B cell (primary cell): ENCODE measurements at regions not wholly inside any gene's neighbourhood (a gene's known extent, or its start where the extent isn't known, plus 50 kb on each side); places are given as distances from the start of the nearest gene placed in this dataset.

Source experiments
- ATAC-seq: fragments of 200-7000 bp; cut with Tn5 transposase; one replicate; pipeline ENCODE4 v1.10.0; 2021; ENCODE audit warnings: low read depth, mild to moderate bottlenecking, moderate number of reproducible peaks, moderate library complexity
- CTCF ChIA-PET: fragments of 350-600 bp; sonication (Branson Sonifier 250); formaldehyde crosslinking; loops from one replicate; lab custom pipeline; 2021; ENCODE audit warnings: antibody characterized with exemption, inconsistent platforms; lab: Charles Lee
- POLR2A ChIA-PET: fragments of 350-600 bp; sonication (Branson Sonifier 250); formaldehyde crosslinking; loops from one replicate; lab custom pipeline; 2021; ENCODE audit warnings: antibody characterized with exemption; lab: Charles Lee
- DNase-seq: peaks from one replicate; pipeline ENCODE4 v3.0.0; 2013
- H2AFZ ChIP-seq: 2 replicates; pipeline ENCODE4 v1.6.1; 2012; ENCODE audit warnings: mild to moderate bottlenecking, low read depth, low read length; ENCODE audit not compliant: insufficient read depth, poor library complexity, severe bottlenecking
- H3K27ac ChIP-seq, 2 donors: 1 replicate in 1 of 2; 2 replicates in 1 of 2; pipeline ENCODE4 v1.5.1; 2012 to 2013; ENCODE audit warnings: low read length in 2 of 2, mild to moderate bottlenecking in 2 of 2, moderate library complexity in 1 of 2
- H3K27me3 ChIP-seq, 4 experiments: fragments of 200-600 bp in 1 of 4; sonication (generic) in 1 of 4; replicated peaks in 1 of 4; 1 replicate in 2 of 4; 2 replicates in 2 of 4; pipeline versions ENCODE4 v1.6.1 to v1.7.0; 2013 to 2016; ENCODE audit warnings: low read length in 3 of 4, mild to moderate bottlenecking in 2 of 4, mixed read lengths in 1 of 4, moderate library complexity in 1 of 4; ENCODE audit not compliant: insufficient read depth in 4 of 4, control insufficient read depth in 3 of 4; ENCODE audit errors: control extremely low read depth in 1 of 4
- H3K36me3 ChIP-seq, 2 experiments: replicated peaks in 1 of 2; 1 replicate in 1 of 2; 2 replicates in 1 of 2; pipeline versions ENCODE4 v1.6.1 to v1.7.1; 2013; ENCODE audit warnings: low read length in 1 of 2; ENCODE audit not compliant: insufficient read depth in 2 of 2, control insufficient read depth in 1 of 2; ENCODE audit errors: control extremely low read depth in 1 of 2, extremely low read depth in 1 of 2
- H3K4me1 ChIP-seq, 2 donors: fragments of 200-600 bp in 1 of 2; sonication (generic) in 1 of 2; 1 replicate in 1 of 2; 2 replicates in 1 of 2; pipeline versions ENCODE4 v1.5.1 to v1.6.1; 2013 to 2017; ENCODE audit warnings: low read length in 2 of 2; ENCODE audit not compliant: control insufficient read depth in 2 of 2, insufficient read depth in 2 of 2
- H3K4me2 ChIP-seq: replicated peaks from 2 replicates; pipeline ENCODE3; 2012; ENCODE audit warnings: mild to moderate bottlenecking, low read depth, low read length; ENCODE audit not compliant: poor library complexity, severe bottlenecking
- H3K4me3 ChIP-seq, 5 experiments: fragments of 200-600 bp in 1 of 5; sonication (generic) in 1 of 5; 1 replicate in 3 of 5; 2 replicates in 2 of 5; pipeline versions ENCODE4 v1.5.1 to v1.7.0; 2011 to 2016; ENCODE audit warnings: low read length in 4 of 5, mild to moderate bottlenecking in 4 of 5, low read depth in 2 of 5, control low read depth in 1 of 5, moderate library complexity in 1 of 5; ENCODE audit not compliant: insufficient read depth in 1 of 5; ENCODE audit errors: control extremely low read depth in 1 of 5, extremely low read depth in 1 of 5
- H3K79me2 ChIP-seq: fragments of 200-600 bp; sonication (generic); one replicate; pipeline ENCODE4 v1.6.0; 2016; ENCODE audit warnings: low read length; ENCODE audit not compliant: control insufficient read depth, insufficient read depth
- H3K9ac ChIP-seq: fragments of 200-600 bp; sonication (generic); 2 replicates; pipeline ENCODE4 v1.6.1; 2017; ENCODE audit warnings: mild to moderate bottlenecking, low read length, moderate library complexity
- H3K9me3 ChIP-seq, 3 donors: one replicate each; pipeline versions ENCODE4 v1.6.1 to v1.7.1; 2013; ENCODE audit warnings: low read length in 2 of 3; ENCODE audit not compliant: control insufficient read depth in 2 of 3, insufficient read depth in 1 of 3; ENCODE audit errors: control extremely low read depth in 1 of 3
- H4K20me1 ChIP-seq: 2 replicates; pipeline ENCODE4 v1.6.0; 2012; ENCODE audit warnings: mild to moderate bottlenecking, low read length; ENCODE audit not compliant: insufficient read depth, control insufficient read depth, poor library complexity, severe bottlenecking
- H3K27ac Mint-ChIP-seq: one replicate; pipeline ENCODE4 v1.8.0; 2021; ENCODE audit warnings: mixed read lengths
- H3K27me3 Mint-ChIP-seq: one replicate; pipeline ENCODE4 v1.8.0; 2021; ENCODE audit warnings: mixed read lengths
- H3K4me1 Mint-ChIP-seq: one replicate; pipeline ENCODE4 v1.8.0; 2021; ENCODE audit warnings: mixed read lengths
- H3K4me3 Mint-ChIP-seq: one replicate; pipeline ENCODE4 v1.8.0; 2021; ENCODE audit warnings: mixed read lengths
- H3K9me3 Mint-ChIP-seq: one replicate; pipeline ENCODE4 v1.8.0; 2022; ENCODE audit warnings: mixed read lengths; ENCODE audit not compliant: insufficient read depth
- CTCF ChIP-seq: fragments of 200-600 bp; IDR thresholded peaks from one replicate; pipeline ENCODE4 v1.8.0; 2022; ENCODE audit warnings: antibody characterized with exemption, mild to moderate bottlenecking
- EZH2 ChIP-seq: IDR thresholded peaks from 2 replicates; pipeline ENCODE4 v1.6.1; 2012; ENCODE audit warnings: borderline replicate concordance, low read depth, mild to moderate bottlenecking, moderate library complexity, low read length; ENCODE audit not compliant: insufficient read depth, poor library complexity, severe bottlenecking
- WGBS: methylation state at CpG from one replicate; pipeline ENCODE4 v1.1.5; 2013; ENCODE audit warnings: missing lambda C conversion rate; ENCODE audit not compliant: insufficient coverage; 5-methylcytosine and 5-hydroxymethylcytosine counted together
- intact Hi-C: fragments of 100-400 bp; cut with micrococcal nuclease; formaldehyde crosslinking; loops from one replicate; pipeline ENCODE4 v1.10.0; 2022

- intact Hi-C loops = no loop called here
- Histone ChIP-seq H3K27me3 (no peaks in the 10 kb centered on the region), H4K20me1 (no peaks in the 10 kb centered on the region), H3K79me2 (no peaks in the 10 kb centered on the region), H3K4me3 (no peak overlapping the region), H3K4me2 (no peak overlapping the region), H3K9me3 (peaks cover 0 to 100% (median 8%) of the 10 kb centered on the region in 3 donors), H2AFZ (no peak overlapping the region), H3K4me1 (no peaks in the 10 kb centered on the region), H3K36me3 (no peaks in the 10 kb centered on the region), H3K9ac (no peak overlapping the region), H3K27ac (no peak overlapping the region)
- no peak for ATAC-seq
- no peak for DNase-seq
- CTCF ChIA-PET = no interaction called here
- no peaks in the 10 kb centered on the region for H3K27me3 Mint-ChIP-seq
- WGBS = 76% methylated on average over 20 of the region's 22 CpGs
- H3K4me1 Mint-ChIP-seq = no peaks in the 10 kb centered on the region
- TF ChIP-seq CTCF (no peak), EZH2 (no peak)
- POLR2A ChIA-PET = no interaction called here
- no peak overlapping the region for H3K27ac Mint-ChIP-seq
- H3K9me3 Mint-ChIP-seq = peaks cover 2% of the 10 kb centered on the region
- no peak overlapping the region for H3K4me3 Mint-ChIP-seq
Measured at GRCh38 chr12:34602213-34602940, 580.1 kb downstream of the ALG10 start.

GRCh38 chr12:34603382-34604035 lies 581.2 kb downstream of the ALG10 start:
- CTCF ChIA-PET = no interaction called here
- no peak overlapping the region for H3K27ac Mint-ChIP-seq
- no peaks in the 10 kb centered on the region for H3K27me3 Mint-ChIP-seq
- H3K4me3 Mint-ChIP-seq = no peak overlapping the region
- no peak overlapping the region for H3K27ac ChIP-seq
- H3K9me3 ChIP-seq = peaks cover 0 to 95% (median 7%) of the 10 kb centered on the region in 3 donors
- TF ChIP-seq CTCF = no peak
- no peak for TF ChIP-seq EZH2
- no peak overlapping the region for H3K4me2 ChIP-seq
- H3K9me3 Mint-ChIP-seq = peaks cover 2% of the 10 kb centered on the region
- no peak for ATAC-seq
- no peaks in the 10 kb centered on the region for H3K4me1 ChIP-seq
- H2AFZ ChIP-seq = no peak overlapping the region
- intact Hi-C loops = no loop called here
- H3K36me3 ChIP-seq = no peaks in the 10 kb centered on the region
- H3K79me2 ChIP-seq = no peaks in the 10 kb centered on the region
- H3K27me3 ChIP-seq = no peaks in the 10 kb centered on the region
- no peaks in the 10 kb centered on the region for H4K20me1 ChIP-seq
- no peak for DNase-seq
- H3K4me1 Mint-ChIP-seq = no peaks in the 10 kb centered on the region
- WGBS = 78% methylated on average over 14 of the region's 21 CpGs
- no peak overlapping the region for H3K9ac ChIP-seq
- POLR2A ChIA-PET = no interaction called here
- H3K4me3 ChIP-seq = no peak overlapping the region
